Neural progenitor cell (in vitro differentiated cells): ENCODE measurements at regions not wholly inside any gene's neighbourhood (a gene's known extent, or its start where the extent isn't known, plus 50 kb on each side); places are given as distances from the start of the nearest gene placed in this dataset.

Experiments
- CTCF ChIP-seq: fragments of 200-600 bp; sonication (generic); IDR thresholded peaks from 2 replicates; pipeline ENCODE4 v1.5.1; 2017; ENCODE audit warnings: antibody characterized with exemption, mild to moderate bottlenecking
- EZH2 ChIP-seq: fragments of 200-600 bp; sonication (generic); IDR thresholded peaks from 2 replicates; pipeline ENCODE4 v1.6.1; 2017; ENCODE audit warnings: antibody characterized with exemption, mild to moderate bottlenecking, moderate library complexity
- EZH2phosphoT487 ChIP-seq: fragments of 200-600 bp; sonication (generic); IDR thresholded peaks from 2 replicates; pipeline ENCODE4 v1.6.1; 2017; ENCODE audit warnings: antibody characterized with exemption

GRCh38 chr2:204264085-204264553, 281.2 kb upstream of the PARD3B start:
- TF ChIP-seq CTCF, result no peak
- TF ChIP-seq EZH2, result no peak
- peak; percentile 70 for TF ChIP-seq EZH2phosphoT487
